KMS-11 (cell line): ENCODE measurements at regions not wholly inside any gene's neighbourhood (a gene's known extent, or its start where the extent isn't known, plus 50 kb on each side); places are given as distances from the start of the nearest gene placed in this dataset.

Experiments
- H2AFZ ChIP-seq: fragments of 200-600 bp; sonication (generic); 2 replicates; pipeline ENCODE4 v1.6.1; 2016; ENCODE audit warnings: antibody characterized with exemption, mixed run types, low read depth
- H3K27ac ChIP-seq: fragments of 200-600 bp; sonication (generic); 2 replicates; pipeline ENCODE4 v1.6.1; 2016; ENCODE audit warnings: mild to moderate bottlenecking, mixed run types
- H3K27me3 ChIP-seq: fragments of 200-600 bp; sonication (generic); 2 replicates; pipeline ENCODE4 v1.6.1; 2017; ENCODE audit warnings: mild to moderate bottlenecking, low read depth, mixed run types, moderate library complexity; ENCODE audit not compliant: insufficient read depth
- H3K36me3 ChIP-seq: fragments of 200-600 bp; sonication (generic); 2 replicates; pipeline ENCODE4 v1.6.1; 2017; ENCODE audit warnings: mild to moderate bottlenecking, mixed run types; ENCODE audit not compliant: insufficient read depth
- H3K4me1 ChIP-seq: fragments of 200-600 bp; sonication (generic); 2 replicates; pipeline ENCODE4 v1.6.1; 2016; ENCODE audit warnings: mild to moderate bottlenecking, low read depth, mixed run types; ENCODE audit not compliant: poor library complexity, severe bottlenecking
- H3K4me2 ChIP-seq: fragments of 200-600 bp; sonication (generic); 2 replicates; pipeline ENCODE4 v1.7.0; 2016; ENCODE audit warnings: mild to moderate bottlenecking, mixed run types
- H3K4me3 ChIP-seq: fragments of 200-600 bp; sonication (generic); IDR thresholded peaks from 2 replicates; pipeline ENCODE4 v1.6.1; 2017; ENCODE audit warnings: low read depth, low read length, mixed read lengths; ENCODE audit not compliant: insufficient read depth
- H3K79me2 ChIP-seq: fragments of 200-600 bp; sonication (generic); 2 replicates; pipeline ENCODE4 v1.6.1; 2016; ENCODE audit warnings: low read depth, mixed run types; ENCODE audit not compliant: insufficient read depth
- H3K9ac ChIP-seq: fragments of 200-600 bp; sonication (generic); 2 replicates; pipeline ENCODE4 v1.6.1; 2016; ENCODE audit warnings: mild to moderate bottlenecking, mixed run types
- H4K20me1 ChIP-seq: fragments of 200-600 bp; sonication (generic); 2 replicates; pipeline ENCODE4 v1.6.1; 2016; ENCODE audit warnings: mild to moderate bottlenecking, mixed run types; ENCODE audit not compliant: insufficient read depth
- CTCF ChIP-seq: fragments of 200-600 bp; sonication (generic); conservative IDR thresholded peaks from 2 replicates; pipeline ENCODE4 v1.6.1; 2017; ENCODE audit warnings: low read depth, mild to moderate bottlenecking, antibody characterized with exemption, low read length, moderate library complexity, mixed read lengths

- Histone ChIP-seq H3K4me2 (no peak overlapping the region), H3K36me3 (no peaks in the 10 kb centered on the region), H3K4me1 (no peaks in the 10 kb centered on the region), H4K20me1 (no peaks in the 10 kb centered on the region), H3K4me3 (no peak overlapping the region), H3K27me3 (no peaks in the 10 kb centered on the region), H3K9ac (no peak overlapping the region), H3K27ac (no peak overlapping the region), H3K79me2 (no peaks in the 10 kb centered on the region), H2AFZ (no peak overlapping the region)
- TF ChIP-seq CTCF: no peak
Observed at GRCh38 chr9:118029425-118029824, 325.2 kb downstream of the TLR4 start.

DNA sequence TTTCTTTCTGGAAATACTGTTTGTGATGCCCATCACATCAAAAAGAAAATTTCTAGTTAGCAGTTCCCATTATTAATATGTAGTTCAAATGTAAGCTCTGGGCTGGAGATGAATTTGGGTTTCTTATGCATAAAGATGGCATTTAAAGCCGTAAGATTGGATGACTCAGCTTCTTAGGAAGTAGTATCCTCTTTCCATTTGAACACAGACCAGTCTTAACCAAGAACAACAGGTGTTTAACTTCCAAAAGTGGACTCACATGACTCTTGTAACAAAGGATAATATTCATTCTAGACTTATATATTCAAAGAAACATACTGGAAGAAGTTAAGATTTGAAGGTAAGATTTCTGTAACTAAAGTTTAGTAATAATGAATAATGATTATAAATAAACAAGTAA lies 330.5 kb downstream of the TLR4 start:
- TF ChIP-seq CTCF: no peak
- Histone ChIP-seq H3K4me1 (no peaks in the 10 kb centered on the region), H2AFZ (no peak overlapping the region)

DNA sequence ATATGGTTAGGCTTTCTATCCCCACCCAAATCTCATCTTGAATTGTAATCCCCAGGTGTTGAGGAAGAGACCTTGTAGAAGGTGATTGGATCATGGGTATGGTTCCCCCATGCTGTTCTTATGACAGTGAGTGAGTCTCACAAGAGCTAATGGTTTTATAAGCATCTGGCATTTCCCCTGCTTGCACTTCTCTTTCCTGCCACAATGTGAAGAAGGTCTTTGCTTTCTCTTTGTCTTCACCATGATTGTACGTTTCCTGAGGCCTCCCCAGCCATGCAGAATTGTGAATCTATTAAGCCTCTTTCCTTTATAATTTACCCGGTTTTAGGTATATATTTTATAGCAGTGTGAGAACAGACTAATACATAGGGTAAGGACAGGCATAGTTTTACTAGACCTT lies 334.5 kb downstream of the TLR4 start:
- TF ChIP-seq CTCF: no peak
- Histone ChIP-seq H3K36me3 (no peaks in the 10 kb centered on the region), H2AFZ (no peak overlapping the region), H3K27ac (no peak overlapping the region), H4K20me1 (no peaks in the 10 kb centered on the region), H3K4me2 (no peak overlapping the region), H3K27me3 (no peaks in the 10 kb centered on the region), H3K9ac (no peak overlapping the region), H3K4me3 (no peak overlapping the region), H3K4me1 (no peaks in the 10 kb centered on the region), H3K79me2 (no peaks in the 10 kb centered on the region)

More for the DNA sequence above, 330.5 kb downstream of the TLR4 start:
- Histone ChIP-seq H3K4me2 (no peak overlapping the region), H3K4me3 (no peak overlapping the region), H3K27ac (no peak overlapping the region), H3K79me2 (no peaks in the 10 kb centered on the region), H3K36me3 (no peaks in the 10 kb centered on the region), H3K27me3 (no peaks in the 10 kb centered on the region), H4K20me1 (no peaks in the 10 kb centered on the region), H3K9ac (no peak overlapping the region)

- no peak overlapping the region for H3K4me3 ChIP-seq
- no peaks in the 10 kb centered on the region for H3K27me3 ChIP-seq
- H4K20me1 ChIP-seq: no peaks in the 10 kb centered on the region
- TF ChIP-seq CTCF: no peak
- H3K27ac ChIP-seq: no peak overlapping the region
- H3K9ac ChIP-seq: no peak overlapping the region
- no peaks in the 10 kb centered on the region for H3K79me2 ChIP-seq
- no peak overlapping the region for H3K4me2 ChIP-seq
- no peaks in the 10 kb centered on the region for H3K4me1 ChIP-seq
- no peaks in the 10 kb centered on the region for H3K36me3 ChIP-seq
- H2AFZ ChIP-seq: no peak overlapping the region
Observed at GRCh38 chr9:118058227-118058626, 354.0 kb downstream of the TLR4 start.
